ENCODE measurements at regions not wholly inside any gene's neighbourhood (a gene's known extent, or its start where the extent isn't known, plus 50 kb on each side); places are given as distances from the start of the nearest gene placed in this dataset.

- H3K4me3 Mint-ChIP-seq: no peak overlapping the region
- no peak for ATAC-seq
These were observed 336.9 kb downstream of the INSIG2 start for GRCh38 chr2:118425191-118425590.

GRCh38 chr2:118423776-118424175, 335.5 kb downstream of the INSIG2 start:
- ATAC-seq: no peak
- Mint-ChIP-seq H3K9me3 (peaks cover 45% of the 10 kb centered on the region), H3K4me1 (peaks cover 2% of the 10 kb centered on the region; the same call in 1 of the 2 replicates), H3K4me3 (no peak overlapping the region), H3K36me3 (peaks cover 10% of the 10 kb centered on the region), H3K27me3 (ENCODE audit: low read depth) (no peaks in the 10 kb centered on the region; the same call in 1 of the 2 replicates), H3K27ac (no peak overlapping the region)
- DNase-seq (ENCODE audit: low spot score): no peak
- CTCF ChIA-PET: no interaction called here
- POLR2A ChIA-PET: no interaction called here
- no peak for TF ChIP-seq GTF2I (CRISPR knock-in tag; conservative IDR thresholded peaks at IDR 0.05)
- no peak for TF ChIP-seq IRF2 (CRISPR knock-in tag; IDR thresholded peaks at IDR 0.05; ENCODE audit: borderline replicate concordance, low read depth)
- no peak for TF ChIP-seq CTCF (IDR thresholded peaks at IDR 0.05)
- TF ChIP-seq ZNF138 (CRISPR knock-in tag; conservative IDR thresholded peaks at IDR 0.05): no peak
- TF ChIP-seq AFF4 (CRISPR knock-in tag; IDR thresholded peaks at IDR 0.05; ENCODE audit: borderline replicate concordance): no peak
- TF ChIP-seq GRHL2 (CRISPR knock-in tag; IDR thresholded peaks at IDR 0.05; ENCODE audit: insufficient replicate concordance, severe bottlenecking): no peak
- TF ChIP-seq HMGA2 (CRISPR knock-in tag; IDR thresholded peaks at IDR 0.05): no peak
- TF ChIP-seq USF1 (CRISPR knock-in tag; IDR thresholded peaks at IDR 0.05): no peak
- no peak for TF ChIP-seq NR3C1 (CRISPR knock-in tag; conservative IDR thresholded peaks at IDR 0.05; ENCODE audit: low read depth)
- TF ChIP-seq ZNF532 (CRISPR knock-in tag; IDR thresholded peaks at IDR 0.05; ENCODE audit: borderline replicate concordance): no peak

More at GRCh38 chr2:118425191-118425590, 336.9 kb downstream of the INSIG2 start:
- peaks cover 10% of the 10 kb centered on the region for H3K36me3 Mint-ChIP-seq
- CTCF ChIA-PET: no interaction called here
- H3K4me1 Mint-ChIP-seq: peaks cover 3% of the 10 kb centered on the region
- TF ChIP-seq NR3C1 (CRISPR knock-in tag; conservative IDR thresholded peaks at IDR 0.05; ENCODE audit: low read depth): no peak
- no peak for TF ChIP-seq HMGA2 (CRISPR knock-in tag; IDR thresholded peaks at IDR 0.05)
- TF ChIP-seq IRF1 (CRISPR knock-in tag; IDR thresholded peaks at IDR 0.05): no peak
- no peak for TF ChIP-seq ZSCAN18 (CRISPR knock-in tag; IDR thresholded peaks at IDR 0.05)
- no peak for TF ChIP-seq GTF2I (CRISPR knock-in tag; conservative IDR thresholded peaks at IDR 0.05)
- TF ChIP-seq SP1 (CRISPR knock-in tag; conservative IDR thresholded peaks at IDR 0.05): no peak
- no peak for TF ChIP-seq ATF6 (CRISPR knock-in tag; IDR thresholded peaks at IDR 0.05)
- TF ChIP-seq ZNF317 (CRISPR knock-in tag; IDR thresholded peaks at IDR 0.05; ENCODE audit: borderline replicate concordance, low read depth): no peak
- no peak for TF ChIP-seq GRHL2 (CRISPR knock-in tag; IDR thresholded peaks at IDR 0.05; ENCODE audit: insufficient replicate concordance, severe bottlenecking)
- no peak overlapping the region for H3K27ac Mint-ChIP-seq
- POLR2A ChIA-PET: no interaction called here
- DNase-seq (ENCODE audit: low spot score): no peak
- peaks cover 36% of the 10 kb centered on the region for H3K9me3 Mint-ChIP-seq
- H3K27me3 Mint-ChIP-seq (ENCODE audit: low read depth): no peaks in the 10 kb centered on the region; the same call in 1 of the 2 replicates

All from WTC11 (cell line).